Testis (tissue), 2 donors: ENCODE measurements at regions not wholly inside any gene's neighbourhood (a gene's known extent, or its start where the extent isn't known, plus 50 kb on each side); places are given as distances from the start of the nearest gene placed in this dataset.

ENCODE experiments used
- CTCF ChIP-seq, 3 experiments: fragments of 450-650 bp in 2 of 3; fragments of 200-600 bp in 1 of 3; sonication (generic) in 1 of 3; IDR thresholded peaks; one replicate each; pipeline ENCODE4 v1.5.1; 2016 to 2019; ENCODE audit warnings: antibody characterized with exemption in 3 of 3, mild to moderate bottlenecking in 2 of 3, moderate library complexity in 1 of 3
- POLR2A ChIP-seq: fragments of 450-650 bp; IDR thresholded peaks from one replicate; pipeline ENCODE4 v1.6.1; 2017; ENCODE audit warnings: antibody characterized with exemption, mild to moderate bottlenecking, moderate library complexity

DNA sequence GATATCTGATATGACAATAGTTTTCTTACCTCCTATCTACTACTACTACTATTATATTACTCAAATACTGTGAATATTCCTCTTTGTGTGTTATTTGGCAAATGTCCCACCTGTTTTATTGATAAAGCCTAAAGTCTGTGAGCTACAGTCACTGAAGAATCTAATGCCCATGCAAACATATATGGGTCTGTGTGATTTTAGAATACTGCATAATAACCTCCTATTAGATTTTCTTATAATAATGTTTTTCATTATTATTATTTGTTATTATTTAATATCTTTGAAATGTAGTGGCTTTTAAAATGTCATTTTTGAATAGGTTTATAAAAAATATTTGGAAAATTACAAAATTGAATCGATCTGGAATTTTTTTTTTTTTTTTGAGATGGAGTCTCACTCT lies 1330.8 kb upstream of the MIR17HG start:
- TF ChIP-seq CTCF (IDR thresholded peaks at IDR 0.05) (no peak), POLR2A (no peak)
